GM19438 (cell line): ENCODE measurements at regions not wholly inside any gene's neighbourhood (a gene's known extent, or its start where the extent isn't known, plus 50 kb on each side); places are given as distances from the start of the nearest gene placed in this dataset.
"Not testable (repeated sequence)": the region's sequence is repeated elsewhere in the genome, so short reads cannot be mapped to it uniquely, and the experiment has no call there.

ENCODE experiments used
- ATAC-seq: cut with Tn5 transposase; IDR thresholded peaks from one replicate; pipeline ENCODE4 v1.9.1; 2021; ENCODE audit warnings: low read depth; ENCODE audit not compliant: unreplicated experiment

- no peak for ATAC-seq
These were observed 972.8 kb downstream of the PLOD2 start for GRCh38 chr3:145188079-145188770.

GRCh38 chr3:145190138-145190537, 970.8 kb downstream of the PLOD2 start:
- ATAC-seq: no peak

- no peak for ATAC-seq
These were observed 970.2 kb downstream of the PLOD2 start for GRCh38 chr3:145190761-145191160.

GRCh38 chr3:145191543-145191942, 969.4 kb downstream of the PLOD2 start:
- no peak for ATAC-seq

- no peak for ATAC-seq
These were observed 963.7 kb downstream of the PLOD2 start for GRCh38 chr3:145197051-145197820.

GRCh38 chr3:145197821-145198220, 963.2 kb downstream of the PLOD2 start:
- ATAC-seq: no peak

- no peak for ATAC-seq
These were observed 951.4 kb downstream of the PLOD2 start for GRCh38 chr3:145209561-145209960.

GRCh38 chr3:145219355-145220235, 941.4 kb downstream of the PLOD2 start:
- no peak for ATAC-seq

GRCh38 chr3:145224886-145225285, 936.1 kb downstream of the PLOD2 start:
- ATAC-seq: no peak

- ATAC-seq: no peak
These were observed 917.1 kb downstream of the PLOD2 start for GRCh38 chr3:145243875-145244274.

GRCh38 chr3:145244327-145244726, 916.7 kb downstream of the PLOD2 start:
- ATAC-seq: no peak

GRCh38 chr3:145246291-145246690, 914.7 kb downstream of the PLOD2 start:
- ATAC-seq: no peak

- ATAC-seq: no peak
These were observed 912.1 kb downstream of the PLOD2 start for GRCh38 chr3:145248928-145249327.

- ATAC-seq: no peak
These were observed 909.7 kb downstream of the PLOD2 start for GRCh38 chr3:145251311-145251710.

GRCh38 chr3:145257967-145258366, 903.0 kb downstream of the PLOD2 start:
- ATAC-seq: not testable (repeated sequence)

GRCh38 chr3:145259166-145259880, 901.7 kb downstream of the PLOD2 start:
- no peak for ATAC-seq

- not testable (repeated sequence) for ATAC-seq
These were observed 897.5 kb downstream of the PLOD2 start for GRCh38 chr3:145263458-145263857.

GRCh38 chr3:145266368-145266767, 894.6 kb downstream of the PLOD2 start:
- no peak for ATAC-seq

- no peak for ATAC-seq
These were observed 891.9 kb downstream of the PLOD2 start for GRCh38 chr3:145269106-145269505.

- no peak for ATAC-seq
These were observed 888.3 kb downstream of the PLOD2 start for GRCh38 chr3:145272684-145273083.
